Fibroblast of lung (primary cell): ENCODE measurements at regions not wholly inside any gene's neighbourhood (a gene's known extent, or its start where the extent isn't known, plus 50 kb on each side); places are given as distances from the start of the nearest gene placed in this dataset.

Experiments used
- DNase-seq, 2 donors: peaks; one replicate each; pipeline versions ENCODE4 v3.0.0 to v3.0.0-alpha.2; 2010; ENCODE audit warnings: low read depth in 2 of 2
- H2AFZ ChIP-seq: 2 replicates; pipeline ENCODE4 v1.5.1; 2012; ENCODE audit warnings: low read length, control low read depth, inconsistent platforms
- H3K27ac ChIP-seq: 2 replicates; pipeline ENCODE4 v1.5.1; 2011; ENCODE audit warnings: low read length, control low read depth; ENCODE audit not compliant: insufficient read depth
- H3K27me3 ChIP-seq: 2 replicates; pipeline ENCODE4 v1.5.1; 2011; ENCODE audit warnings: mild to moderate bottlenecking, low read length; ENCODE audit not compliant: control insufficient read depth, insufficient read depth
- H3K36me3 ChIP-seq: 2 replicates; pipeline ENCODE4 v1.5.1; 2011; ENCODE audit warnings: low read length; ENCODE audit not compliant: control insufficient read depth, insufficient read depth
- H3K4me1 ChIP-seq: 2 replicates; pipeline ENCODE4 v1.5.1; 2011; ENCODE audit warnings: low read length; ENCODE audit not compliant: control insufficient read depth, insufficient read depth; ENCODE audit errors: extremely low read depth
- H3K4me2 ChIP-seq: 2 replicates; pipeline ENCODE4 v1.5.1; 2011; ENCODE audit warnings: low read length, control low read depth; ENCODE audit not compliant: insufficient read depth; ENCODE audit errors: extremely low read depth
- H3K4me3 ChIP-seq, 4 experiments: fragments of 200-600 bp in 1 of 4; sonication (generic) in 1 of 4; replicated peaks in 1 of 4; 2 replicates each; pipeline ENCODE4 v1.5.1; 2011 to 2016; ENCODE audit warnings: low read length in 4 of 4, low read depth in 3 of 4, mild to moderate bottlenecking in 3 of 4, control low read depth in 2 of 4, inconsistent platforms in 1 of 4, mixed read lengths in 1 of 4; ENCODE audit not compliant: insufficient read depth in 1 of 4; ENCODE audit errors: control extremely low read depth in 1 of 4
- H3K79me2 ChIP-seq: 2 replicates; pipeline ENCODE4 v1.5.1; 2012; ENCODE audit warnings: mild to moderate bottlenecking, low read length, inconsistent platforms; ENCODE audit not compliant: control insufficient read depth, insufficient read depth
- H3K9ac ChIP-seq: 2 replicates; pipeline ENCODE4 v1.5.1; 2011; ENCODE audit warnings: mild to moderate bottlenecking, low read length, control low read depth; ENCODE audit not compliant: insufficient read depth
- H3K9me3 ChIP-seq: 2 replicates; pipeline ENCODE4 v1.5.1; 2012; ENCODE audit warnings: low read depth, low read length; ENCODE audit not compliant: control insufficient read depth, insufficient read depth
- H4K20me1 ChIP-seq: 2 replicates; pipeline ENCODE4 v1.5.1; 2011; ENCODE audit warnings: low read length; ENCODE audit not compliant: control insufficient read depth, insufficient read depth; ENCODE audit errors: extremely low read depth
- EZH2 ChIP-seq: IDR thresholded peaks from 2 replicates; pipeline ENCODE4 v1.5.1; 2012; ENCODE audit warnings: low read length, control low read depth, mild to moderate bottlenecking; ENCODE audit errors: missing control alignments
- TF ChIP-seq, protein P1 (sequence below), 2 donors: IDR thresholded peaks in 1 of 2; conservative IDR thresholded peaks in 1 of 2; 1 replicate in 1 of 2; 2 replicates in 1 of 2; pipeline ENCODE4 v1.5.1; 2011 to 2012; ENCODE audit warnings: low read length in 2 of 2, control low read depth in 1 of 2, inconsistent platforms in 1 of 2, low read depth in 1 of 2, mild to moderate bottlenecking in 1 of 2

DNA sequence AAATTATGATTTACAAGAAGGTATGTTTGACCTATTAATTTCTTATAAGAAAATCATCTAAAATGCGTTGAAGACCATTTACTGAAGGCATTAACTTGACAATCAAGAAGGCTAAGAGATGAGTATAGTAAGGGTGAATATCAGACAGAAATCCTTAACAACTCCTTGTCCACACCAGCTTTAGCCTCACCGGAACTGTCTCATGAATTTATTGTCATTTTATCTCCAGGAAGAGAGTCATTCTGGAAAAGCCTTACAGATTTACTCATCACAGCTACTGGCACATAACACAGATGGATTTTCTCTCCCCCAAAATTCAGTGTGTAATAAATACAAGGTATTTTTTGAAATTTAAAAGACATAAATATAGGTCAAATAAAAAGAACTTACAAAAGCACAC is 129.4 kb upstream of the LSM8 start:
- Histone ChIP-seq H3K27me3 (no peaks in the 10 kb centered on the region), H3K9me3 (no peaks in the 10 kb centered on the region), H3K4me1 (no peaks in the 10 kb centered on the region), H4K20me1 (no peaks in the 10 kb centered on the region), H3K79me2 (no peaks in the 10 kb centered on the region), H2AFZ (no peak overlapping the region), H3K4me2 (no peak overlapping the region), H3K4me3 (no peak overlapping the region), H3K27ac (no peak overlapping the region), H3K36me3 (no peaks in the 10 kb centered on the region), H3K9ac (no peak overlapping the region)
- DNase-seq = no peak
- TF ChIP-seq EZH2 = no peak
- TF ChIP-seq, protein P1, sequence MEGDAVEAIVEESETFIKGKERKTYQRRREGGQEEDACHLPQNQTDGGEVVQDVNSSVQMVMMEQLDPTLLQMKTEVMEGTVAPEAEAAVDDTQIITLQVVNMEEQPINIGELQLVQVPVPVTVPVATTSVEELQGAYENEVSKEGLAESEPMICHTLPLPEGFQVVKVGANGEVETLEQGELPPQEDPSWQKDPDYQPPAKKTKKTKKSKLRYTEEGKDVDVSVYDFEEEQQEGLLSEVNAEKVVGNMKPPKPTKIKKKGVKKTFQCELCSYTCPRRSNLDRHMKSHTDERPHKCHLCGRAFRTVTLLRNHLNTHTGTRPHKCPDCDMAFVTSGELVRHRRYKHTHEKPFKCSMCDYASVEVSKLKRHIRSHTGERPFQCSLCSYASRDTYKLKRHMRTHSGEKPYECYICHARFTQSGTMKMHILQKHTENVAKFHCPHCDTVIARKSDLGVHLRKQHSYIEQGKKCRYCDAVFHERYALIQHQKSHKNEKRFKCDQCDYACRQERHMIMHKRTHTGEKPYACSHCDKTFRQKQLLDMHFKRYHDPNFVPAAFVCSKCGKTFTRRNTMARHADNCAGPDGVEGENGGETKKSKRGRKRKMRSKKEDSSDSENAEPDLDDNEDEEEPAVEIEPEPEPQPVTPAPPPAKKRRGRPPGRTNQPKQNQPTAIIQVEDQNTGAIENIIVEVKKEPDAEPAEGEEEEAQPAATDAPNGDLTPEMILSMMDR (conservative IDR thresholded peaks at IDR 0.05 in 1 of 2, IDR thresholded peaks at IDR 0.05 in 1 of 2; ENCODE audit: low read depth in 1 of 2, low read length in 2 of 2) = no peak

DNA sequence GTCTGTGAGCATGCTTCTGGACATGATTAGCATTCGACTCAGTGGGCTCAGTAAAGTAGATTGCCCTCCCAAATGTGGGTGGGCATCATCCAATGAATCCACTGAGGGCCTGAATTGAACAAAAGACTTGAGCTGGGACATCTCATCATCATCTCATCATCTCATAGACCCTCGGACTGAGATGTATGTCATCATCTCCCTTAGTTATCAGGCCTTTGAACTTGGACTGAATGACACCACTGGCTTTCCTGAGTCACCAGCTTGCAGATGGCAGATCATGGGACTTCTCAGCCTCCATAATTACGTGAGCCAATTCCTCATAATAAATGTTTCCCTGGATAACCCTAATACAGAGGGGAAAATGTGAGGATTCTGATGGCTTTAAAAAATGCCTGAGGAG is 128.3 kb upstream of the LSM8 start:
- DNase-seq = no peak
- no peaks in the 10 kb centered on the region for H3K36me3 ChIP-seq
- H4K20me1 ChIP-seq = no peaks in the 10 kb centered on the region
- no peaks in the 10 kb centered on the region for H3K9me3 ChIP-seq
- H3K27me3 ChIP-seq = no peaks in the 10 kb centered on the region
- no peak overlapping the region for H3K9ac ChIP-seq
- no peak overlapping the region for H3K4me3 ChIP-seq
- no peak overlapping the region for H3K4me2 ChIP-seq
- no peak overlapping the region for H2AFZ ChIP-seq
- no peaks in the 10 kb centered on the region for H3K79me2 ChIP-seq
- no peak for TF ChIP-seq EZH2
- TF ChIP-seq, protein P1 (conservative IDR thresholded peaks at IDR 0.05 in 1 of 2, IDR thresholded peaks at IDR 0.05 in 1 of 2; ENCODE audit: low read depth in 1 of 2, low read length in 2 of 2) = no peak
- H3K4me1 ChIP-seq = no peaks in the 10 kb centered on the region
- no peak overlapping the region for H3K27ac ChIP-seq

DNA sequence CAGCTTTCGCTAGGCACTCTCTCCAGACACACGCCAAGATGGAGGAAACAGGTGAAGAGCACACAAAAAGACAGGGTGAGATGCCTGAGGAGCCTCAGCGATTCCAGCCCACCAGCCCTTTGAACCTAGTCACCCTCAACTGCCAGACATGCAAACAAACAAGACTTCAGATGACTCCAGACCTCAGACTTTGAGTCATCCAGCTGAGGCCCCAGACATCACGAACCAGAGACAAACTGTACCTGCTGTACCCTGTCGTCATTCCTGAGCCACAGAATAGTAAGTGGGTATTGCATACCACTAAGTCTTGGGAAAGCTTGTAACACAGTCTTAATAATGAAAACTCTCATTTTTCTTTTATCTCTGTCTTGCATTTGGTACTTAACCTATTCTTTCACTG is 126.6 kb upstream of the LSM8 start:
- H2AFZ ChIP-seq = no peak overlapping the region
- no peaks in the 10 kb centered on the region for H3K9me3 ChIP-seq
- no peaks in the 10 kb centered on the region for H3K79me2 ChIP-seq
- no peaks in the 10 kb centered on the region for H3K4me1 ChIP-seq
- DNase-seq = peak in 1 of 2 donors; percentile 3
- no peak overlapping the region for H3K9ac ChIP-seq
- H4K20me1 ChIP-seq = no peaks in the 10 kb centered on the region
- H3K27me3 ChIP-seq = no peaks in the 10 kb centered on the region
- H3K36me3 ChIP-seq = no peaks in the 10 kb centered on the region
- TF ChIP-seq, protein P1 (conservative IDR thresholded peaks at IDR 0.05 in 1 of 2, IDR thresholded peaks at IDR 0.05 in 1 of 2; ENCODE audit: low read depth in 1 of 2, low read length in 2 of 2) = no peak
- TF ChIP-seq EZH2 = no peak
- H3K27ac ChIP-seq = no peak overlapping the region
- H3K4me2 ChIP-seq = no peak overlapping the region
- no peak overlapping the region for H3K4me3 ChIP-seq
